Thyroid gland (tissue), 4 donors: ENCODE measurements at regions not wholly inside any gene's neighbourhood (a gene's known extent, or its start where the extent isn't known, plus 50 kb on each side); places are given as distances from the start of the nearest gene placed in this dataset.

Experiments used
- POLR2A ChIP-seq, 2 donors: fragments of 450-650 bp; IDR thresholded peaks; one replicate each; pipeline ENCODE4 v1.6.1; 2017; ENCODE audit warnings: antibody characterized with exemption in 2 of 2, mild to moderate bottlenecking in 2 of 2, moderate library complexity in 1 of 2
- TF ChIP-seq, protein P1 (sequence below), 6 experiments: fragments of 200-600 bp in 3 of 6; fragments of 450-650 bp in 3 of 6; sonication (generic) in 3 of 6; IDR thresholded peaks; one replicate each; pipeline ENCODE4 v1.5.1; 2016 to 2019; ENCODE audit warnings: antibody characterized with exemption in 6 of 6, mild to moderate bottlenecking in 2 of 6, inconsistent platforms in 1 of 6, moderate library complexity in 1 of 6

DNA sequence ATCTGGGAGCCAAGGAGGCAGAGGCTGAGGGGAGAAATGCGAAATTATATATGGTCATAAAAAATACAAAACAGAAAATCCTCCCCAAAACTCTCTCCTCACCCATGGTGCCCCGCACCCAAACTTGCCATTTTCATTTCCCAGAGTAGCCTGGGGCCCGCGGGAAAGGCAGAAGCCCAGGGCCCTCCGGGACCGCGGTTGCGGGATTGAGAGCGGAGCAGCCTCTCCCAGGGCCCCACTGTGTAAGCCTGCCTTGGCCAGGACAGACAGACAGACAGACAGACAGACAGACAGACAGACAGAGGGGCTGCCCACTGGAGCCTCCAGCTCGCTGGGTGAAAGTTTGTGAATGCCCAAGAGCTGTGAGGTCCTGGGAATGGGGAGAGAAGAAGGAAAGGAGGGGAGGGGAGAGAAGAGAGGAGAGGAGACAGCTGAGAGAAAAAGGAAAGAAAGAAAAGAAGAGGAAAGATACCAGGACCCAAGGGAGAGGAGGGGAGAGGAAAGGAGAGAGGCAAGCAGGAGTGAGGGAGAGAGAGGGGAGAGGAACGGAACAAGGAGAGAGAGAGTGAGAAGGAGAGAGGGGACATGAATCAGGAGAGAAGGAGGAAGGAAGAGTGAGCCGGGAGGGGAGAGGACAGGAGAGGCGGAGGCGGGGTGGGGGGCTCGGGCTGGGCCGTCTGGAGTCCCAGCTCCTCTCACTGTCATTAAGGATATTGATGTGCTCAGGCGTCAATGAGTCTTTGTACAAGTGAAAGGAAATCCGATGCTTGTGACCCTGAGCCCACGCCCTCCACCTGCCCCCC lies 69.3 kb upstream of the CASZ1 start:
- TF ChIP-seq POLR2A (IDR thresholded peaks at IDR 0.05), result no peak
- TF ChIP-seq, protein P1, sequence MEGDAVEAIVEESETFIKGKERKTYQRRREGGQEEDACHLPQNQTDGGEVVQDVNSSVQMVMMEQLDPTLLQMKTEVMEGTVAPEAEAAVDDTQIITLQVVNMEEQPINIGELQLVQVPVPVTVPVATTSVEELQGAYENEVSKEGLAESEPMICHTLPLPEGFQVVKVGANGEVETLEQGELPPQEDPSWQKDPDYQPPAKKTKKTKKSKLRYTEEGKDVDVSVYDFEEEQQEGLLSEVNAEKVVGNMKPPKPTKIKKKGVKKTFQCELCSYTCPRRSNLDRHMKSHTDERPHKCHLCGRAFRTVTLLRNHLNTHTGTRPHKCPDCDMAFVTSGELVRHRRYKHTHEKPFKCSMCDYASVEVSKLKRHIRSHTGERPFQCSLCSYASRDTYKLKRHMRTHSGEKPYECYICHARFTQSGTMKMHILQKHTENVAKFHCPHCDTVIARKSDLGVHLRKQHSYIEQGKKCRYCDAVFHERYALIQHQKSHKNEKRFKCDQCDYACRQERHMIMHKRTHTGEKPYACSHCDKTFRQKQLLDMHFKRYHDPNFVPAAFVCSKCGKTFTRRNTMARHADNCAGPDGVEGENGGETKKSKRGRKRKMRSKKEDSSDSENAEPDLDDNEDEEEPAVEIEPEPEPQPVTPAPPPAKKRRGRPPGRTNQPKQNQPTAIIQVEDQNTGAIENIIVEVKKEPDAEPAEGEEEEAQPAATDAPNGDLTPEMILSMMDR (IDR thresholded peaks at IDR 0.05), result no peak
